H1 (cell line): ENCODE measurements at regions not wholly inside any gene's neighbourhood (a gene's known extent, or its start where the extent isn't known, plus 50 kb on each side); places are given as distances from the start of the nearest gene placed in this dataset.

ENCODE experiments used
- BRCA1 ChIP-seq: IDR thresholded peaks from 2 replicates; pipeline ENCODE4 v1.6.1; 2012; ENCODE audit warnings: low read depth, low read length, improper control_type of control experiment
- EZH2 ChIP-seq: fragments of 200-600 bp; sonication (generic); IDR thresholded peaks from 2 replicates; pipeline ENCODE4 v1.7.1; 2012; ENCODE audit warnings: low read depth, mild to moderate bottlenecking, moderate library complexity, low read length, inconsistent platforms; ENCODE audit not compliant: severe bottlenecking
- GABPA ChIP-seq: IDR thresholded peaks from 2 replicates; pipeline ENCODE4 v1.6.1; 2011; ENCODE audit warnings: mild to moderate bottlenecking, low read length, moderate library complexity, borderline replicate concordance; ENCODE audit not compliant: insufficient read depth
- JUND ChIP-seq: IDR thresholded peaks from 2 replicates; pipeline ENCODE4 v1.6.1; 2011; ENCODE audit warnings: mild to moderate bottlenecking, improper control_type of control experiment, low read length
- KDM1A ChIP-seq: fragments of 200-600, 300-600 bp; sonication (generic); IDR thresholded peaks from 2 replicates; pipeline ENCODE4 v1.7.1; 2016; ENCODE audit warnings: mild to moderate bottlenecking, low read length, borderline replicate concordance
- MAX ChIP-seq: IDR thresholded peaks from 2 replicates; pipeline ENCODE4 v1.6.1; 2012; ENCODE audit warnings: inconsistent platforms
- POLR2A ChIP-seq, 2 experiments: IDR thresholded peaks; 1 replicate in 1 of 2; 2 replicates in 1 of 2; pipeline ENCODE4 v1.6.1; 2011; ENCODE audit warnings: low read depth in 2 of 2, low read length in 2 of 2, mild to moderate bottlenecking in 2 of 2; ENCODE audit errors: control extremely low read depth in 1 of 2
- SIRT6 ChIP-seq: IDR thresholded peaks from one replicate; pipeline ENCODE4 v1.7.1; 2012; ENCODE audit warnings: low read length, inconsistent platforms
- SRF ChIP-seq: IDR thresholded peaks from 2 replicates; pipeline ENCODE4 v1.6.1; 2011; ENCODE audit warnings: mild to moderate bottlenecking, low read depth, low read length, moderate library complexity
- USF2 ChIP-seq: IDR thresholded peaks from 2 replicates; pipeline ENCODE4 v1.6.1; 2011; ENCODE audit warnings: low read length, improper control_type of control experiment
- TF ChIP-seq, protein P1 (sequence below), 3 experiments: IDR thresholded peaks; 1 replicate in 2 of 3; 2 replicates in 1 of 3; pipeline versions ENCODE4 v1.5.1 to v1.6.1; 2011; ENCODE audit warnings: low read length in 3 of 3, mild to moderate bottlenecking in 3 of 3, inconsistent platforms in 2 of 3, low read depth in 1 of 3, moderate library complexity in 1 of 3; ENCODE audit not compliant: insufficient read depth in 1 of 3; ENCODE audit errors: control extremely low read depth in 1 of 3
- TF ChIP-seq, protein P2 (sequence below): IDR thresholded peaks from 2 replicates; pipeline ENCODE4 v1.6.1; 2012; ENCODE audit warnings: low read length, inconsistent platforms

DNA sequence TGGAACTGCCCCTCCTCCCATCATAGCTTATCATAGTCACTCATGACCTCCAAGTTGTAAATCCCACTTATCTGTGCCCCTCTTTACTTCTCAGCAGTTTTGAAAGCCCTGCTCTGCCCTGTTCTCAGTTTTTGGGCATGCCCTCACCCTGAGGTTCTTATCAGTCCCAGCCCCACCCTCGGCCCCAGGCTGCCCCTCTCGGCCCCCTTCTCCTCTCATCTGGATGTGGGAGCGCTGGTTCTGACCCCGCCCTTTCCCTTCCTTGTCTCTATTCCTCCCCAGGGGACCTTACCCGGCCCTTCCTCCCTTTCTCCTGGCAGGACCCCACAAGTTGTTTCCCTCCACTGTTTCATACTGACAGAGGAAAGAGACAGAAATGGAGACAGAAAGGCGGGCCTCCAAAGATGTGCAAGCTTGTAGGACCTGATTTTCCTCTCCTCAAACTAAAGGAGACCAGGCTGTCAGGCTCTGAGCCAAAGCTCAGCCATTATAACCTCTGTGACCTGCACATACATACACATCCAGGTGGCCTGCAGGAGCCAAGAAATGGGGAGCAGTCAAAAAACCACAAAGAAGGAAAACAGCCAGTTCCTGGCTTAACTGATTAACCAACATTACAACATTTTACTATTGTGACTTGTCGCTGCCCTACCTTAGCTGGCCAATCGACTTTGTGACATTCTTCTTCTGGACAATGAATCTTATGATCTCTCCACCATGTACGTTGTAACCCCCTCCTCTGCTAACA, 171.0 kb upstream of the HS6ST1 start:
- TF ChIP-seq, protein P1, sequence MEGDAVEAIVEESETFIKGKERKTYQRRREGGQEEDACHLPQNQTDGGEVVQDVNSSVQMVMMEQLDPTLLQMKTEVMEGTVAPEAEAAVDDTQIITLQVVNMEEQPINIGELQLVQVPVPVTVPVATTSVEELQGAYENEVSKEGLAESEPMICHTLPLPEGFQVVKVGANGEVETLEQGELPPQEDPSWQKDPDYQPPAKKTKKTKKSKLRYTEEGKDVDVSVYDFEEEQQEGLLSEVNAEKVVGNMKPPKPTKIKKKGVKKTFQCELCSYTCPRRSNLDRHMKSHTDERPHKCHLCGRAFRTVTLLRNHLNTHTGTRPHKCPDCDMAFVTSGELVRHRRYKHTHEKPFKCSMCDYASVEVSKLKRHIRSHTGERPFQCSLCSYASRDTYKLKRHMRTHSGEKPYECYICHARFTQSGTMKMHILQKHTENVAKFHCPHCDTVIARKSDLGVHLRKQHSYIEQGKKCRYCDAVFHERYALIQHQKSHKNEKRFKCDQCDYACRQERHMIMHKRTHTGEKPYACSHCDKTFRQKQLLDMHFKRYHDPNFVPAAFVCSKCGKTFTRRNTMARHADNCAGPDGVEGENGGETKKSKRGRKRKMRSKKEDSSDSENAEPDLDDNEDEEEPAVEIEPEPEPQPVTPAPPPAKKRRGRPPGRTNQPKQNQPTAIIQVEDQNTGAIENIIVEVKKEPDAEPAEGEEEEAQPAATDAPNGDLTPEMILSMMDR (IDR thresholded peaks at IDR 0.05; ENCODE audit: control extremely low read depth in 1 of 3, insufficient read depth in 1 of 3, low read depth in 1 of 3, low read length in 3 of 3), result no peak
- TF ChIP-seq POLR2A (IDR thresholded peaks at IDR 0.05; ENCODE audit: control extremely low read depth in 1 of 2, low read depth in 2 of 2, low read length in 2 of 2) (no peak), GABPA (no peak), SRF (no peak), JUND (no peak), SIRT6 (no peak), MAX (no peak), BRCA1 (no peak), EZH2 (no peak), USF2 (no peak), KDM1A (no peak)
- TF ChIP-seq, protein P2, sequence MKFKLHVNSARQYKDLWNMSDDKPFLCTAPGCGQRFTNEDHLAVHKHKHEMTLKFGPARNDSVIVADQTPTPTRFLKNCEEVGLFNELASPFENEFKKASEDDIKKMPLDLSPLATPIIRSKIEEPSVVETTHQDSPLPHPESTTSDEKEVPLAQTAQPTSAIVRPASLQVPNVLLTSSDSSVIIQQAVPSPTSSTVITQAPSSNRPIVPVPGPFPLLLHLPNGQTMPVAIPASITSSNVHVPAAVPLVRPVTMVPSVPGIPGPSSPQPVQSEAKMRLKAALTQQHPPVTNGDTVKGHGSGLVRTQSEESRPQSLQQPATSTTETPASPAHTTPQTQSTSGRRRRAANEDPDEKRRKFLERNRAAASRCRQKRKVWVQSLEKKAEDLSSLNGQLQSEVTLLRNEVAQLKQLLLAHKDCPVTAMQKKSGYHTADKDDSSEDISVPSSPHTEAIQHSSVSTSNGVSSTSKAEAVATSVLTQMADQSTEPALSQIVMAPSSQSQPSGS, result no peak
